ENCODE measurements at regions not wholly inside any gene's neighbourhood (a gene's known extent, or its start where the extent isn't known, plus 50 kb on each side); places are given as distances from the start of the nearest gene placed in this dataset.

- H3K4me1 Mint-ChIP-seq (ENCODE audit: low read depth), result peaks cover under 1% of the 10 kb centered on the region
- no peaks in the 10 kb centered on the region for H3K27me3 Mint-ChIP-seq
- H3K36me3 Mint-ChIP-seq (ENCODE audit: insufficient read depth), result no peaks in the 10 kb centered on the region
- H3K9me3 Mint-ChIP-seq (ENCODE audit: low read depth), result no peaks in the 10 kb centered on the region
- DNase-seq (ENCODE audit: low spot score, unreplicated experiment), result no peak
- no peak for TF ChIP-seq CTCF (IDR thresholded peaks at IDR 0.05; ENCODE audit: unreplicated experiment)
- no peak overlapping the region for H3K4me3 Mint-ChIP-seq (ENCODE audit: low read depth)
- no peak overlapping the region for H3K27ac Mint-ChIP-seq
Observed at GRCh38 chr5:71864730-71865601, 145.9 kb downstream of the CARTPT start.

GRCh38 chr5:71865665-71866320 is 146.7 kb downstream of the CARTPT start:
- no peak for DNase-seq (ENCODE audit: low spot score, unreplicated experiment)
- TF ChIP-seq CTCF (IDR thresholded peaks at IDR 0.05; ENCODE audit: unreplicated experiment), result no peak
- no peaks in the 10 kb centered on the region for H3K27me3 Mint-ChIP-seq
- no peaks in the 10 kb centered on the region for H3K36me3 Mint-ChIP-seq (ENCODE audit: insufficient read depth)
- no peak overlapping the region for H3K27ac Mint-ChIP-seq
- H3K4me1 Mint-ChIP-seq (ENCODE audit: low read depth), result no peaks in the 10 kb centered on the region
- no peaks in the 10 kb centered on the region for H3K9me3 Mint-ChIP-seq (ENCODE audit: low read depth)
- no peak overlapping the region for H3K4me3 Mint-ChIP-seq (ENCODE audit: low read depth)

- Mint-ChIP-seq H3K9me3 (ENCODE audit: low read depth) (no peaks in the 10 kb centered on the region), H3K4me1 (ENCODE audit: low read depth) (no peaks in the 10 kb centered on the region), H3K36me3 (ENCODE audit: insufficient read depth) (no peaks in the 10 kb centered on the region), H3K27me3 (no peaks in the 10 kb centered on the region), H3K4me3 (ENCODE audit: low read depth) (no peak overlapping the region), H3K27ac (no peak overlapping the region)
- no peak for TF ChIP-seq CTCF (IDR thresholded peaks at IDR 0.05; ENCODE audit: unreplicated experiment)
- no peak for DNase-seq (ENCODE audit: low spot score, unreplicated experiment)
Observed at GRCh38 chr5:71872311-71872864, 153.3 kb downstream of the CARTPT start.

GRCh38 chr5:71873191-71873591 is 154.1 kb downstream of the CARTPT start:
- Mint-ChIP-seq H3K36me3 (ENCODE audit: insufficient read depth) (no peaks in the 10 kb centered on the region), H3K27me3 (no peaks in the 10 kb centered on the region)
- no peak for DNase-seq (ENCODE audit: low spot score, unreplicated experiment)

More at GRCh38 chr5:71873191-71873591, 154.1 kb downstream of the CARTPT start:
- H3K27ac Mint-ChIP-seq, result no peak overlapping the region
- no peaks in the 10 kb centered on the region for H3K9me3 Mint-ChIP-seq (ENCODE audit: low read depth)
- TF ChIP-seq CTCF (IDR thresholded peaks at IDR 0.05; ENCODE audit: unreplicated experiment), result no peak
- no peaks in the 10 kb centered on the region for H3K4me1 Mint-ChIP-seq (ENCODE audit: low read depth)
- no peak overlapping the region for H3K4me3 Mint-ChIP-seq (ENCODE audit: low read depth)
